ENCODE measurements at regions not wholly inside any gene's neighbourhood (a gene's known extent, or its start where the extent isn't known, plus 50 kb on each side); places are given as distances from the start of the nearest gene placed in this dataset.
A peak's percentile ranks its signal among the peaks of the same experiment; 100 is the strongest.

GRCh38 chr11:105553025-105553424, 56.8 kb upstream of the GRIA4 start:
- DNase-seq, result no peak

GRCh38 chr11:105548359-105548758, 61.5 kb upstream of the GRIA4 start:
- DNase-seq, result no peak

- no peak for DNase-seq
These were observed 71.3 kb upstream of the GRIA4 start for GRCh38 chr11:105538588-105538987.

GRCh38 chr11:105537531-105537930, 72.3 kb upstream of the GRIA4 start:
- DNase-seq, result no peak

DNA sequence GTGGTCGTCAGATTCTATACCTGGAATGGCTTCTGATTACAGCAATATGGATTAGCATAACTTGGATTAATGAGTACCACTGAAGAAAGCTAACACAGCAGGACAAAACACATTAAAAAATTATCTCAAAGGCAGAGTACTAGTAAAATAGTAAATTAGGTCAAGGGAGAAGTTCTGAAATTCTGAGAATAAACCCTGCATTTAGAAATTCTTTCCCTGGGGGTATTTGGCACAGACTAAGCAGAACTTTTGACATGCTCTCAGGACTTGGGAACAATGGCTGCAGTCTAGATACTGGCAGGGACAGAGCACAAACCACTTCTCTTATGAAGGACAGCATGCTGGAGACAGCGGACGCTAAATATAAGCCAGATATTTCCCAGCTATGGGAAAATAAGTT, 85.6 kb upstream of the GRIA4 start:
- no peak for DNase-seq

GRCh38 chr11:105520706-105521345, 89.0 kb upstream of the GRIA4 start:
- no peak for DNase-seq

DNA sequence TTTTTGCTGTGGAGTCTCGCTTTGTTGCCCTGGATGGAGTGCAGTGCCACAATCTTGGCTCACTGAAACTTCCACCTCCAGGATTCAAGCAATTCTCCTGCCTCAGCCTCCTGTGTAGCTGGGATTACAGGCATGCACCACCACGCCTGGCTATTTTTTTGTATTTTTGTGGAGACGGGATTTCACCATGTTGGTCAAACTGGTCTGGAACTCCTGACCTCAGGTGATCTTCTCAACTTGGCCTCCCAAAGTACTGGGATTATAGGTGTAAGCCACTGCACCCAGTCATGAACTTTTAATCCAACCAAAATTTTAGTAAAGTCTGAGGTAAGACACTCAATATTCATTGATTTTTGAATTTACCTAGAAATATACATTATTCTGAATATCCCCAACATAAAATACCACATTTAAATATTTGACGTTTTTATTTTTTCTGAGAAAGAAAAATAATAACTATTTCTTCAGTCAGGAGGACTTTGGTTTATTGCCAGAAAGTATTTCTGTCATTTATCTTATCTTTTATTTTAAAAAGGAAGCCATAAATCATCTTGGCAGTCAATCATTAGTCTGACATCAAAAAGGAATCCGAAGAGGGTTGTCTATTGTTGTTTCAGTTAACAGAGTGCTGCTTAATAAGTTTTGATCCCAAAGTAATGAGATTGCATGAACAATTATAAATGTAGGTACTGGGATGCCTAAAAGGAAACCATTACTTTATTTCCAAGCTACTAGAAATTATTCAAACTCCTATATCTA, 102.2 kb upstream of the GRIA4 start:
- no peak for DNase-seq

- DNase-seq, result no peak
These were observed 117.9 kb upstream of the GRIA4 start for GRCh38 chr11:105492010-105492409.

- DNase-seq, result no peak
These were observed 118.5 kb upstream of the GRIA4 start for GRCh38 chr11:105491394-105491793.

DNA sequence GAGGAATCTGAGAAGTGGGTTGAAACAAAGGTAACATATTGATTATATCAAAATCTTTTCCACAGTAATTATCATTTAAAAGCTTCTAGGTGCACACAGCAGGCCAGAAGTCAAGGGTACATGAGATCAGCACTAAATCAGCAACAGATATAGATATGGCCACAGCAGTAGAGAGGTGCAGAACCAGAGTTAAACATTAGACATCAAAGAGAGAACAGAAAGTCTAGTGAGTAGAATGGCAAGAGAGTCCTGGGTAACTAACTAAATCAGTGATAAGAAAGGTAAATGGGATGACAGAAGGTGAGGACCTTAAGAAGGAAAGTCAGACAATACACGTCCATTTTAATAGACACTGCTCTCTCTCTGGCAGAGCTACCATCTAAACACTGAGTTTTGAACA, 119.5 kb upstream of the GRIA4 start:
- DNase-seq, result no peak

GRCh38 chr11:105489446-105489845, 120.4 kb upstream of the GRIA4 start:
- DNase-seq, result no peak

DNA sequence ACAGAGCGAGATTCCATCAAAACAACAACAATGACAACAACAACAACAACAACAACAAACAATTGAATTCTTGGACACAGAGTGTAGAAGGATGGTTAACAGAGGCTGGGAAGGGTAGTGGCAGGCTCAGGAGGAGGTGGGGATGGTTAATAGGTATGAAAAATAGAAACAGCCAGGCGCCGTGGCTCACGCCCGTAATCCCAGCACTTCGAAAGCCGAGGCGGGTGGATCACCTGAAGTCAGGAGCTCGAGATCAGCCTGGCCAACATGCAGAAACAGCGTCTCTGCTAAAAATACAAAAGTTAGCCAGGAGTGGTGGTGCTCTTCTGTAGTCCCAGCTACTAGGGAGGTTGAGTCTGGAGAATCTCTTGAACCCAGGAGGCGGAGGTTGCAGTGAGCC, 122.9 kb upstream of the GRIA4 start:
- no peak for DNase-seq

DNA sequence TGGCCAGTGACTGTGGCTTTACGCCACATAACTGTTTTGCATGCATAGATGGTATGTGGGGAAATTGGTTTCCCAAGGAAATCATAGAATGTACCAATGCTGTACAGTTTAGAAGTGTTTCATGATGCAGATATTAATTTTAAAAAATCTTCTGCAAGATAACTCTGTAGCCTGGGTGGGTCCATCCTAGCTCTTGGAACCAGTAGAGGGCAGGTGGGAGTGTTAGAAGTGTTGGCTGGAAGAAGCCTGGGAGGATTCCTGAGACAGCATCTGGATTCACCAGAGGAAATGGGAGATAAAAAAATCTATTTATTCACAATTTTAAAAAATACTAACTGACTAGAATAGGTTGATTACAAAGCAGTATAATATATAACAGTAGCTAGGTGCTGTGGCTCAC, 139.9 kb upstream of the GRIA4 start:
- DNase-seq, result no peak

DNA sequence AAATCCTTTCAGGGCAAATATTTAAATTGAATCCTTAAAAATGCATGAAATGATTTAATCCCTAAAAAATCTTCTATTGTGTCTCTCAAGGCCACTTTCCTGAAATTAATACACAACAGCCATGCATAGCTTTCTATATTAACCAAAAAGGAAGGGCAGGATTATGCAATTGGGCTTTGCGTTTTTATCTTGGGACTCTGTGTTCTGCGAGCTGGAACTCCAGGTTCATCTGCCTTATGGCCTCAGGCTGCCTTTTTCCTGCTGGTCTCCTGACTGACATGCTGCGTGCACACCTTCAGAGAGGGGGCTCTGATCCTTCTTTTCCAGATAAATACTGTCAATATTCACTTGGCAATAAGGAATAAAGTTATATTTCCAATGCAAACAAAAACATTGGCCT, 141.7 kb upstream of the GRIA4 start:
- DNase-seq, result no peak

GRCh38 chr11:105466582-105467228, 143.2 kb upstream of the GRIA4 start:
- DNase-seq, result peak; percentile 77

DNA sequence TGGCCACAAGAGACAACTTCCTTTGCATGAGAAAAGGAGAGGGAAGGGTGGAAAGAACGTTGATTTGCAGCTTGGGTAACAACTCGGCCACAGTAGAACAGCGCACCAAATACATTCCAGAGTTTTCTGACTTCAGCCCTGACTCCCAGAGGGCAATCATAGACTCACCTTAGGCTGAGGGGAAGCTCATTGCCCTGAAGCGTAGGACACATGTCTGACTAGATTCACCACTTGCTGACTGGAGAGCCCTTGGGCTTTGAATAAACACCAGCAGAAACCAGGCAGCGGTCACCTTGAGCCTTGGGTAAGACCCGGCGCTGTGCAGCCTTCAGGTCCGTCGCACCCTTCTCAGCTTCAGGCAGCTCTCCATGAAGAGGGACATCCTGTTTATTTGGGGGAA, 151.8 kb upstream of the GRIA4 start:
- no peak for DNase-seq

- no peak for DNase-seq
These were observed 152.9 kb upstream of the GRIA4 start for GRCh38 chr11:105456950-105457349.

DNA sequence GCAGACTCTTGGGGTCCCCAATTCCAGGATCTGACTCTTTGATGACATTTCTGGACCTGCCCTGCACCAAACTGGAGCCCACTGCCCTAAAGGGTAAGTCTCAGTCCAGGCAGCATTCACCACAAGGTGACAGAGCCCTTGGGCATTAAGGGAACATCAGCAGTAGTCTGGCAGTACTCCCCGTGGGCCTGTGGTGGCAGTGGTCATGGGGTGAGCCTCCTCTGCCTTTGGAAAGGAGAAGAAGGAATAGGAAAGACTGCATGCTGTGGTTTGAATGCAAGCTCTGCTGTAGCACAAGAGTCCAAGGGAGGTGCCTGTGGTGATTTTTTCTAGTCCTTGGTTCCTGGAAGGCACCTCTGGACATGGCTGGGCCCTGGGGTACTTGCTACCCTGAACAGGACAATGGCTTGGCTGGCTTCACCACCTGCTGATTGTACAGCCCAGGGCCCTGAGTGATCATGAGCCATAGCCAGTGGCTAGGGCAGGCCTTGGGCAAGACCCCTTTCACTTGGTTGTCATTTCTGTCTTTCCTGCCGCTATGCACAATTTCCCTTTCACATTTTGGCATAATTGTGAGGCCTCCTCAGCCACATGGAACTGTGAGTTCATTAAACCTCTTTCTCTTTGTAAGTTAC, 160.7 kb upstream of the GRIA4 start:
- no peak for DNase-seq

- DNase-seq, result no peak
These were observed 161.2 kb upstream of the GRIA4 start for GRCh38 chr11:105448703-105449079.

- DNase-seq, result no peak
These were observed 161.8 kb upstream of the GRIA4 start for GRCh38 chr11:105447936-105448702.

- DNase-seq, result no peak
These were observed 166.2 kb upstream of the GRIA4 start for GRCh38 chr11:105443623-105444022.

DNA sequence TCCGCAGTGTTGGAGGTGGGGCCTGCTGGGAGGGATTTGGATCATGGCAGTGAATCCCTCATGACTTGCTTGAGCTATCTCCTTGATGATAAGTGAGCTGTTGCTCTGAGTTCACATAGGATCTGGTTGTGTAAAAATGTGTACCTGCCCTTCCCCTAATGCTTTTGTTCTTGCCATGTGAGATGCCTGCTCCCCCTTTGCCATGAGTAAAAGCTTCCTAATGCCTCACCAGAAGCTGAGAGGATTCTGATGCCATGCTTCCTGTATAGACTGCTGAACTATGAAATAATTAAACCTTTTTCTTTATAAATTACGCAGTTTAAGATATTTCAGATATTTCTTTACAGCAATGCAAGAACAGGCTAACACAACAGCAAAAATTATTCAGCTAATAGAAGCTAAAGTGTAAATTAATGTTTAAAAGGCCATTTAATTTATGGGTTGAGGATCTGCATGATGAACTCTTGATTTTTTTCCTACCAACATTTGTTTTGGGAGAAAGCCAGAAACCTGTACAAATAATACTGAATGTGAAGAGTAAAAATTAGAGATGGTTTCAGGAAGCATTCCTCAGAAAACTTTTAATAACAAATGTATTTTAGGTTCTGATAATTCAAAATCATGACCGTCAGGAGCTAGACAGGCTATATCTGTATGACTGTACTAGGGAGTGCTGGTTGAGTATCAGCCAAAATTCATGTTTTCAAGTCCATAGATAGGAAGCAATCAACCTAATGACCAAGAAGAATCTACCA, 177.5 kb upstream of the GRIA4 start:
- DNase-seq, result no peak
